Ureter (tissue), 1 donor: ENCODE measurements at regions not wholly inside any gene's neighbourhood (a gene's known extent, or its start where the extent isn't known, plus 50 kb on each side); places are given as distances from the start of the nearest gene placed in this dataset.
"Not testable (repeated sequence)": the region's sequence is repeated elsewhere in the genome, so short reads cannot be mapped to it uniquely, and the experiment has no call there.

Experiments used
- DNase-seq: peaks from one replicate; pipeline ENCODE4 v3.0.0-alpha.2; 2020; ENCODE audit warnings: low spot score
- donor health status: DM: yes; HTN: yes; CAD: no.

DNA sequence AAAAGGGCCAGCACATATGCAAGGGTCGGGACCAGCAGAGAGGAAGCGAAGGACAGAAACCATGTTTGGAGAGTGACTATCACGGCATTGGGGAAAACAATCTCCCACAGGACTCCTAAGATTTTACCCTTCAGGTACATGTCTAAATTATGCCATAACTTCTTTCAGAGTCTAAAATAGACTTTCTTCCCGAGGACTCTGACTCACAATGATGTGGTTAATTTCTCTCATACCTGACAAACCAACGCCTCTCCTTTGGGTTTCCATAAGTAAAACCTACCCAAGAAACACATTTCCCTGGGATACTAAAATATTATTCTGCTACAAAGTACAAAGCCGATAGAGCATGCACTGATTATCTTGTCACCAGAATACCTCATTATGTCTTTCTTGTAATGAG, 127.8 kb upstream of the NETO1 start:
- no peak for DNase-seq

DNA sequence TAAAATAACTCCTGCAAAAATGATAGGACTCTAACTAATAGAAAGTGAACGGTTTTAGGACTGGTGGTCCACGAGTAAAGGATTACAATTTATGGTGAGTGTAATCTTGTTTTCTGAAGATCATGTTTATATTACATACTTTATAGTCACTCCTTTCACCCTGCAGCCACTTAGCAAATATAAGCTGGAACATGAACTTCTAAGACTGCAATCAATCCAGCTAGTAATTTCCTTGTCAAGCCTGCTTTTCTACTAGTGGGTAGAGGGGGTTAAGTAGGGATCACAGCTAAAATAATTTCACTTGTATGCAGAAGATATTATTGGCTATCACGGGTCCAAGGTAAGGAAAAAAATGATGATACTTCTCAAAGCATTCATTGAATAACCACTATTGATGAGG, 125.5 kb upstream of the NETO1 start:
- DNase-seq = no peak

DNA sequence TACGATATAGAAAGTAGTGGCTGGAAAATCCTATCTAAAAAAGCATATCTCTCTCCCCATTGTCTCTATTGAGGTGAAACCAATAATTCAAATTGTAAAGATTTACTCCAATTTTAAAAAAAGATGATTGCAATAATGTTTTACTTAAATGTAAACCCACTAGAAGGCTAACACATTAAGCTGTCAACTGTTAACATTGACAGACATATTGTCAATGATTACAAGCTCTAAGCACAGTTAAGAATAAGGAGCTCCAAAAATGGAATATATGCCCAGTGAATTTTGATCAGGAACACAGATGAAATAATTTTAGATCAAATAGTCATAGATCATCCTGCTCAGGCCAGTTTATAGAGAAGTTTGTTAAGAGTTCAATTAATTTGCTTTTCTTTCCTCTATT, 123.6 kb upstream of the NETO1 start:
- DNase-seq = no peak

DNA sequence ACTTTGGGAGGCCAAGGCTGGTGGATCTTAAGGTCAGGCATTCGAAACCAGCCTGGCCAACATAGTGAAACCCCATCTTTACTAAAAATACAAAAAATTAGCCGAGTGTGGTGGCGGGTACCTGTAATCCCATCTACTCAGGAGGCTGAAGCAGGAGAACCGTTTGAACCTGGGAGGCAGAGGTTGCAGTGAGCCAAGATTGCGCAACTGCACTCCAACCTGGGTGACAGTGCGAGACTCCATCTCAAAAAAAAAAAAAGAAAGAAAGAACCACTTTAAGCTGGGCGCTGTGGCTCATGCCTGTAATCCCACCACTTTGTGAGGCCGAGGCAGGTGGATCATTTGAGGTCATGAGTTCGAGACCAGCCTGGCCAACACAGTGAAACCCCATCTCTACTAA, 119.8 kb upstream of the NETO1 start:
- not testable (repeated sequence) for DNase-seq

DNA sequence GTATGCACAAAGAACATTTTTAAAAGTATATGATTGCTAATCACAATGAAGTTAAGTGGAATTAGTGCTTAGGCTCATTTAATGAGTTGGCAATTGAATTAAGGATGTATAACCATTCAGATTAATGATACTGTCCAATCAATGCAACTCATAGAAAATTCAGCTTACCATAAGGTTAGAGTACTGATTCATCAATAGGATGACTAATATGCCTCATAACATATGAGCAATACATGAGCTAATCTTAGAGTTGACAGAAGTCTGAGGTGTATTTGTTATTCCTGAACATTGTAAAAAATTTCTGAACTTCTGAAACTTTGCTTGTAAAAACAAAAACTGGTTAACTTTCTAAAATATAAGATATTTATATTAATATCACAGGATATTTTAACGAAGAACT, 118.3 kb upstream of the NETO1 start:
- DNase-seq = no peak

DNA sequence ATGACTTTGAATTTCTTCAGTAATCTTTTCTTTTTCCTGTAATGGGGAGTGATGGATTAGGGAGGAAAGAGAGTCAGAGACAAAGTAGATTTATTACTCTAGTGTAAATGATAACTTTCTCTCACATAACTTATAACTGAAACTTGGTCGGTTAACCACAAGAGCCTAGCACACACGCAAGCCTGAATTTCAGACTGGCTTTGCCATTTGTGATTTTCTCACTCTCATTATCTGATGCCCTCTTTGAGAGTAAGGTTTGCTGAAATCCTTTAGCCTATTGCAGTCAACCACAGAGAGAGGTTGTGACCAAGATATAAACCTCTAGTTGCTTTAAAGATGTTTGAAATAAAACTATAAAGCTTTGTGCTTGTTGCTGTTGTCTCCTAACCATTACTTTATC, 117.9 kb upstream of the NETO1 start:
- DNase-seq = no peak

DNA sequence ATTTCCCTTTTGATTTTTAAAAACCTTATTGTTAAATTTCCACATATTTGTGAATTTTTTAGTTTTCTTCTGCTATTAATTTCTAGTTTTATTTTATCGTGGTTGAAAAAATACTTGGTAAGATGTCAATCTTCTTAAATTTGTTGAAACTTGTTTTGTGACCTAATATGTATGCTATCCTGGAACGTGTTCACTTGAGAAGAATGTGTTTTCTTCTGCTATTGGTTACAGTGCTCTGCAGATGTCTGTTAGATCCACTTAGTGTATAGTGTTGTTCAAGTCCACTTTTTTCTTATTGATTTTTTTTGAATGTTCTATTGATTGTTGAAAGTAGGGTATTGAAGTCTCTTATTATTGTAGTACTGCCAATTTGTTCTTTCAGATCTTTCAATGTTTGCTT, 116.5 kb upstream of the NETO1 start:
- DNase-seq = no peak

DNA sequence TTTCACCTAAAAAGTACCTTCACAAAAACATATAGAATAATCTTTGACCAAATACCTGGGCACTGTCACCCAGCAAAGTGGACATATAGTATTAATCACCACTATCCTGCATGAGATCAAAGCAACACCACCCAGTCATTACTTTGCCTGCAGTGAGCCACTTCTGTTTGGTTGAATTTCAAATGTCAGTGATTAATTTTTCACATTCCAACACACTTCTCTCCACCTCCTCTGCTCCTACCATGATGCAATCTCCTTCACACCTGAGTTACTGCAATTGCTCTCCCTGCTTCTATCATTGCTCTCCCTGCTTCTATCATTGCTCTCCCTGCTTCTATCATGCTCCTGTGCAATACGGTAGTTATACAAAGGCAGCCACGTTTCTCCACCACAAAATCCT, 106.1 kb upstream of the NETO1 start:
- DNase-seq = no peak

DNA sequence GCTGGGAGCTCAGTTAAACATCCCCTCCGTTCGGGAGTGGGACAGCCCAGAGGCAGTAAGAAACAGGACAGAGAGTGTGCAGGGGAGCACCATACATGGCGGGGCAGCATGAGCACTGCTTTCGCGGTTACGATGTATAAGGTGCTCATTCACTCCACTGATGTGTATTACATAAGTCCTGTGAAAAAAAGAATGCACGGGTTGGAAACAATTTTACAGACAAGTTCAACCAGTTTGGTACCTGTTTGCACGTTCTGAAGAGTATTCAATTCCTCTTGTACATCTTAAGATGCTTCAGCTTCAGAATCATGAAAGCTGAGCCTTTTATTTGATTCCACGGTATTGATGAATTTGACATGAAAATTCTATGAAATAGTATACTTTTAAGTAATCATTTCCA, 97.8 kb upstream of the NETO1 start:
- DNase-seq = no peak

DNA sequence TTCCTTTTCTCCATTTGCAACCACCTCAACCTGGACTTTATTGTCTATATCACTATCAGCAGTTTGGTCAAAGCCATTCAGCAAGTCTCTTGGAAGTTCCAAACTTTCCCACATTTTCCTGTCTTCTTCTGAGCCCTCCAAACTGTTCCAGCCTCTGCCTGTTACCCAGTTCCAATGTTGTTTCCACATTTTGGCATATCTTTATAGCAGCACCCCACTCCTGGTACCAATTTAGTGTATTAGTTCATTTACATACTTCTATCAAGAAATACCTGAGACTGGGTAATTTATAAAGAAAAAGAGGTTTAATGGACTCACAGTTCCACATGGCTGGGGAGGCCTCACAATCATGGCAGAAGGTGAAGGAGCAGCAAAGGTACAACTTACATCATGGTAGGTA, 90.4 kb upstream of the NETO1 start:
- not testable (repeated sequence) for DNase-seq

DNA sequence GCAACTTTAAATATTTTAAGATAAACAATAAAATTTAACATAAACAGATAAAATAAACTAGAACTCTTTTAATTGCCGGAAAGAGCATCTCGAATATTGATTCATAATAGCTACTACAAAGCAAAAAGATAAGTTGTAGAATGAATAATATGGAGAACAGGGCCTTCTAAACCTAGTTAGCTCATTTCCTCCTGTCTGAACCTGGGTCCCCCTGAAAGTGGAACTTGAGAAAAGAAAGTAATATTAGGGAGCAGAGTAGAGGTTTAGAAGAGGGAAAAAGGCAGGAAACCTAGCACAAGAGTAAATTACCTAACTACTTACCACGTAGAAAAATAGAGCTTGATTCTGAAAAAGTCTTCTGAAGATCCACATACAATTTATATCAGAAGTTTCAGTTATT, 80.7 kb upstream of the NETO1 start:
- no peak for DNase-seq

DNA sequence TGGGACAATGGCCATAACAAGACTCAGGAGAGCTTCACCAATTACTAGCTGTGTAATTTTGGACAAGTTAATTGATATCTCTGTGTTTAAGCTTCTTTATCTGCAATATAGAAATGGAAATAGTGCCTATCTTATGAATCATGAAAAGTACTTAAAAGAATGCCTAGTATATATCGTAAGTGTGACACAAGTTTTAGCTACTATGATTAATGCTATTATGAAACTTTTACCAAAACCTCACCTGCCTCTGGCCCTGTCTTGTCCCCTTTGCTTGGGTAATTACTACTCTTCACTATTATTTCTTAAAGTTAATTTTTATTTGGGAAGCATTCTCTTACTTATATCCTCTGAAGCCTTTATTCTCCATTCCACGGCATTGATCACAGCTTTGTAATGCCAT, 75.0 kb upstream of the NETO1 start:
- no peak for DNase-seq

DNA sequence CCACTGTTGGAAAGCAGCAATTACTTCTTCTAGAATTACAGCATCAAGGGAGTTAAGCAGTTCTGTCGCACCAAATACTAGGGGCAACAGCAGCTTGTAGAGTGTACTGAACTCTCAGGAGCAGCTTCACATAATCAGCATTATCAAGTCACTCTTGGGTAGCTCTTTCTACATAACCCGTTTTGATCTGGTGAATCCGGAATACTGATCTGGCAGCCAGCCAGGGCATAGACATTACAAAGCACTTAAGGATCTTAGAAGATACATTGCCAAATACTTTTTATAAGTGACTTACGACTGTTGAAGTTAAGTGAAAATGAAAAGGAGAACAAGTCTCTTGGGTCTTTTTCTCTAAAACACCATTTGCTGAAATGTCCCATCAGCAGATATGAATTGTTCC, 73.2 kb upstream of the NETO1 start:
- no peak for DNase-seq

DNA sequence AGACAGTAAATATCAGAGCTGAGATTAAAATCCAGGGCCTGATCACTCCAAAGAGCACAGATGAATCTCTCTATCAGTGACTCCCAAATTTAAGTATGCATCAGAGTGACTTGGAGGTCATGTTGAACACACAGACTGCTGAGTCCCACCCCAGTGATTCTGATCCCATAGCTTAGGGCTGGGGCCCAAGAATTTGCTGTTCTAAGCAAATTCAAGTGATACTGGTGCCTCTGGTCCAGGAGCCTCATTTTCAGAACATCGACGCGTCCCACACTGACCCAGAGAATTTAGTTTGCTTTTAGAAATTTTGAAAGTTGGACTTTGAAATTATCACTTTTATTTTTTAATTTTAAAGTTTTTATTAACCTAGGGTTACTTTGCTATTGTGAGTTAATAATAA, 72.7 kb upstream of the NETO1 start:
- no peak for DNase-seq

DNA sequence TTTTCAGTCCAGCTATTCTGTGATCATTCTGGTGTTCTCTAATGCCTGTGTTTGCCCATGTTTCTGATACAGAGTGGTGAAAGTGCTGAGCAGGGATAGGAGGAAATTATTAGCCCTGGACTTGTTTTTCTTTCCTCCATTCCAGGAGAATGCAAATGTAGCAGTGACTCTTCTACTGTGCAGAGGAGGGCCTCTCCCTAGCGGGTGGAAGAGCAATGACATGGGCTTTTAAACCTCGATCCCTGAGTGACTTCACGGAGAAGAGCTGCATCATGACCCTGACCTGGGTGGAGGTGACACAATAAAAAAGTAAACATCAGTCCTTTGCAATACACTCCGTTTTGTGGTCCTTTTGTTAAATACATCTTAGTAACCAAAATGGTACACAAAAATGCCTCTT, 68.0 kb upstream of the NETO1 start:
- no peak for DNase-seq

DNA sequence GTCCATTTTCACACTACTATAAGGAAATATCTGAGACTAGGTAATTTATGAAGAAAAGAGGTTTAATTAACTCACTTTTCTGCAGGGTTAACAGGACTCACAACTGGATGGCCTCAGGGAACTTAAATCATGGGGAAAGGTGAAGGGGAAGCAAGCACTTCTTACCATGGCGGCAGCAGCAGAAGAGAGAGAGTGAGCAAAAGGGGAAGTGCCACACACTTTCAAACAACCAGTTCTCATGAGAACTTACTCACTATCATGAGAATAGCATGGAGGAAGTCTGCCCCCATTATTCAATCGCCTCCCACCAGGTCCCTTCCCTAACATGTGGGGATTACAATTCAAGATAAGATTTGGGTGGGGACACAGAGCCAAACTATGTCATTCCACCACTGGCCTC, 55.1 kb upstream of the NETO1 start:
- no peak for DNase-seq
